SU-DHL-6 (cell line): ENCODE measurements at regions not wholly inside any gene's neighbourhood (a gene's known extent, or its start where the extent isn't known, plus 50 kb on each side); places are given as distances from the start of the nearest gene placed in this dataset.

ENCODE experiments used
- H2AFZ ChIP-seq: fragments of 200-600 bp; sonication (generic); 2 replicates; pipeline ENCODE4 v1.6.1; 2014; ENCODE audit warnings: low read depth, mild to moderate bottlenecking, moderate library complexity, mixed read lengths, antibody characterized with exemption, low read length; ENCODE audit not compliant: severe bottlenecking
- H3F3A ChIP-seq: fragments of 200-600 bp; shearing (Covaris generic); 2 replicates; pipeline ENCODE4 v1.6.0; 2016; ENCODE audit warnings: antibody characterized with exemption, mild to moderate bottlenecking; ENCODE audit not compliant: insufficient read depth
- H3K27ac ChIP-seq: fragments of 200-600 bp; sonication (generic); 2 replicates; pipeline ENCODE4 v1.5.1; 2016; ENCODE audit warnings: low read depth, mild to moderate bottlenecking, low read length, moderate library complexity, mixed read lengths
- H3K27me3 ChIP-seq: fragments of 200-600 bp; sonication (generic), shearing (Covaris generic); 2 replicates; pipeline ENCODE4 v1.6.0; 2014; ENCODE audit warnings: mild to moderate bottlenecking, low read length
- H3K36me3 ChIP-seq: fragments of 200-600 bp; sonication (generic); 2 replicates; pipeline ENCODE4 v1.6.1; 2014; ENCODE audit warnings: mild to moderate bottlenecking, low read length, mixed read lengths
- H3K4me2 ChIP-seq: fragments of 300-600, 200-600 bp; shearing (Covaris generic), sonication (generic); 2 replicates; pipeline ENCODE4 v1.6.0; 2014; ENCODE audit warnings: low read length, low read depth, mild to moderate bottlenecking; ENCODE audit not compliant: poor library complexity, severe bottlenecking
- H3K4me3 ChIP-seq: fragments of 200-600 bp; sonication (generic); 2 replicates; pipeline ENCODE4 v1.5.1; 2014; ENCODE audit warnings: antibody characterized with exemption, low read length, mild to moderate bottlenecking, mixed read lengths; ENCODE audit not compliant: insufficient read depth, poor library complexity, severe bottlenecking
- H3K79me2 ChIP-seq: fragments of 200-600 bp; sonication (generic); 2 replicates; pipeline ENCODE4 v1.6.1; 2014; ENCODE audit warnings: mild to moderate bottlenecking, low read length, moderate library complexity; ENCODE audit not compliant: insufficient read depth
- H3K9ac ChIP-seq: fragments of 200-600 bp; sonication (generic); 2 replicates; pipeline ENCODE4 v1.7.0; 2014; ENCODE audit warnings: mild to moderate bottlenecking, low read length
- H3K9me2 ChIP-seq: fragments of 200-600 bp; sonication (generic); replicated peaks from 2 replicates; pipeline ENCODE4 v1.6.1; 2014; ENCODE audit warnings: low read length; ENCODE audit not compliant: insufficient read depth
- H3K9me3 ChIP-seq: fragments of 200-600 bp; sonication (generic); 2 replicates; pipeline ENCODE4 v1.6.1; 2014; ENCODE audit warnings: low read length, mixed read lengths; ENCODE audit not compliant: insufficient read depth
- H4K20me1 ChIP-seq: fragments of 200-600 bp; sonication (generic); 2 replicates; pipeline ENCODE4 v1.6.1; 2014; ENCODE audit warnings: low read depth, mild to moderate bottlenecking, antibody characterized with exemption, low read length, moderate library complexity, mixed read lengths
- CTCF ChIP-seq: fragments of 200-600 bp; sonication (generic); IDR thresholded peaks from one replicate; pipeline ENCODE4 v1.5.1; 2017; ENCODE audit warnings: antibody characterized with exemption, mild to moderate bottlenecking, low read length, moderate library complexity; ENCODE audit not compliant: insufficient read depth, poor library complexity, severe bottlenecking
- EZH2phosphoT487 ChIP-seq: fragments of 200-600 bp; sonication (generic), shearing (Covaris generic); conservative IDR thresholded peaks from 2 replicates; pipeline ENCODE4 v1.6.1; 2018; ENCODE audit warnings: mild to moderate bottlenecking, antibody characterized with exemption, low read length, moderate library complexity, mixed read lengths

DNA sequence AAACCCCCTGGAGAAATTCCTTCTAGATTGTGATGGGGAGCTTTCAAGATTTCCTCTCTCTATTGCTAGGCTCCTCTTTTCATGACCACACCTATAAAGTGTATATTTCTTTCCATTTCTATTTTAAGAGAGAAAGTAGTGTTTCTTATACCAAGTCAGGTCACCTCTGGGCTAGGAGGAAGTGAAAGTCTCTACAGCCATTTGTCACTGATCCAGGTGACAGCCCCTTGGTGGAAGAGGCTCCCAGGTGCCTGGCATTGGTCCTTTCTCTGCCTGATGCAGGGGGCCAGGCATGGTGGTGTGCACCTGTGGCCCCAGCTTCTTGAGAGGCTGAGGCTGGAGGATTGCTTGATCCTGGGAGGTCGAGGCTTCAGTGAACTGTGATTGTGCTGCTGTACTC, 64.7 kb downstream of the DHCR7 start:
- H3F3A ChIP-seq: peaks cover 16% of the 10 kb centered on the region
- no peaks in the 10 kb centered on the region for H3K36me3 ChIP-seq
- no peaks in the 10 kb centered on the region for H4K20me1 ChIP-seq
- TF ChIP-seq EZH2phosphoT487 (no peak), CTCF (no peak)
- no peaks in the 10 kb centered on the region for H3K27me3 ChIP-seq
- no peaks in the 10 kb centered on the region for H3K79me2 ChIP-seq
- no peaks in the 10 kb centered on the region for H3K9me2 ChIP-seq
- H3K4me2 ChIP-seq: peak overlapping the region; percentile 26
- H3K27ac ChIP-seq: peak overlapping the region; percentile 77
- H3K9me3 ChIP-seq: no peaks in the 10 kb centered on the region
- no peak overlapping the region for H2AFZ ChIP-seq
- no peak overlapping the region for H3K4me3 ChIP-seq
- no peak overlapping the region for H3K9ac ChIP-seq

DNA sequence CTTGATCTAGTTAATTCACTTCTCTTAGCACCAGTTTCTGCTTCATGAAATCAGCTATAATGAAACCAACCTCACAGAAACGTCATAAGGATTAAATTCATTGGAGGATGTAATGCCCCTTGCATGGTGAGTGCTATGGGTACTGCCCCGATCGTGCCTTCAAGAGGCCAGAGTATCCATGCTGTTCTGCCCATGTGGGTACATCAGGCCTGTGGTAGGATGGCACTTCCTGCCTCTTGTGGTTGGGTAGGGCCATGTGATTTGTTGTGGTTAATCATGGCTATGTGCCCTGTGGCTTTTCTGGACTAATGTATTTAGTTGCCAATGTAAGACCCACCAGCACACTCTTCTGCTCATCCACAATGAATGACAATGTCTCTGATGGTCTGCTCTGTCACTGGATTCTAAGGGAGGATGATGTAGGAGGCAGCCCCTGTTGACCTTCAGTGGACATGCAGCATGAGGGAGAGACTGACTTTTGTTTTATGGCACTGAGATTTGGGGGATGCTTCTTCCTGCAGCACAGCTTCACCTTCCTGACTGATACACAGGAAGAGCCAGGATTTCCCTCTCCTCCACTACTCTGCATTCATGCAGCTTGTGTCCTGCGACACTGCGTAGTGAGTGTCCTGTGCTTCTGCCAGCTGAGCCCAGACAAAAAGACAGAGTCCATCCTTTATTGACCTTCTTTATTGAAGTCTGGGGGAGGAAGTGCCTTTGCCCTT, 66.2 kb downstream of the DHCR7 start:
- no peaks in the 10 kb centered on the region for H3K9me2 ChIP-seq
- no peaks in the 10 kb centered on the region for H3K9me3 ChIP-seq
- H3F3A ChIP-seq: peaks cover 16% of the 10 kb centered on the region
- H3K79me2 ChIP-seq: no peaks in the 10 kb centered on the region
- H3K4me3 ChIP-seq: no peak overlapping the region
- peak overlapping the region; percentile 7; the same call in 1 of the 2 replicates for H3K9ac ChIP-seq
- no peaks in the 10 kb centered on the region for H3K27me3 ChIP-seq
- no peak overlapping the region for H2AFZ ChIP-seq
- H3K36me3 ChIP-seq: no peaks in the 10 kb centered on the region
- TF ChIP-seq EZH2phosphoT487 (no peak), CTCF (no peak)
- peak overlapping the region; percentile 77 for H3K27ac ChIP-seq
- H4K20me1 ChIP-seq: no peaks in the 10 kb centered on the region
- peak overlapping the region; percentile 33 for H3K4me2 ChIP-seq

- Histone ChIP-seq H4K20me1 (no peaks in the 10 kb centered on the region), H3K79me2 (no peaks in the 10 kb centered on the region), H3K9me2 (no peaks in the 10 kb centered on the region), H3K9ac (no peak overlapping the region), H3K27ac (no peak overlapping the region), H2AFZ (no peak overlapping the region), H3K9me3 (no peaks in the 10 kb centered on the region; the same call in 1 of the 2 replicates), H3K4me3 (no peak overlapping the region), H3F3A (peaks cover 16% of the 10 kb centered on the region), H3K36me3 (no peaks in the 10 kb centered on the region), H3K4me2 (no peak overlapping the region), H3K27me3 (no peaks in the 10 kb centered on the region)
- TF ChIP-seq EZH2phosphoT487 (no peak), CTCF (no peak)
Measured at GRCh38 chr11:71379701-71380100, 68.5 kb downstream of the DHCR7 start.
